HepG2 (cell line): ENCODE measurements at regions not wholly inside any gene's neighbourhood (a gene's known extent, or its start where the extent isn't known, plus 50 kb on each side); places are given as distances from the start of the nearest gene placed in this dataset.

ENCODE experiments used
- ATAC-seq: fragments of 200-7000 bp; cut with Tn5 transposase; 3 replicates; pipeline ENCODE4 v1.9.1; 2020; ENCODE audit warnings: mild to moderate bottlenecking, moderate library complexity
- BruUV-seq: library from RNA; stranded (reverse); fragments of 400-500 nt; replicated peaks from 2 replicates; lab custom pipeline; 2021; lab: Mats Ljungman, UMichigan
- CTCF ChIA-PET: fragments of 300-600 bp; formaldehyde crosslinking; extraction: SDS; loops from one replicate; lab custom pipeline; 2021; ENCODE audit warnings: low total read pairs, inconsistent platforms, low intra/inter-chr PET ratio; lab: Yijun Ruan, JAX
- POLR2A ChIA-PET: fragments of 350-600 bp; sonication (Branson Sonifier 250); formaldehyde crosslinking; loops from one replicate; lab custom pipeline; 2020; ENCODE audit warnings: antibody characterized with exemption, inconsistent platforms; lab: Yijun Ruan, JAX
- DNase-seq: peaks from one replicate; pipeline ENCODE4 v3.0.0-alpha.2; 2015; ENCODE audit warnings: low spot score
- FAIRE-seq: peaks from 3 replicates; lab custom pipeline; 2011; peaks lifted over from hg19 to GRCh38; lab: Jason Lieb, UNC
- H2AFZ ChIP-seq: one replicate; pipeline ENCODE4 v1.6.1; 2011; ENCODE audit warnings: low read length, inconsistent platforms
- H3K27ac ChIP-seq: fragments of 300-600 bp; 3 replicates; pipeline ENCODE4 v1.8.0; 2011; ENCODE audit warnings: mixed run types, mild to moderate bottlenecking, mixed read lengths, low read length, inconsistent platforms; ENCODE audit not compliant: insufficient read depth; ENCODE audit errors: extremely low read length
- H3K27me3 ChIP-seq, 2 experiments: fragments of 200-600 bp in 1 of 2; 2 replicates in 1 of 2; 3 replicates in 1 of 2; pipeline versions ENCODE4 v1.6.0 to v1.8.0; 2011; ENCODE audit warnings: low read length in 2 of 2, mild to moderate bottlenecking in 2 of 2, moderate library complexity in 2 of 2, inconsistent platforms in 1 of 2; ENCODE audit not compliant: insufficient read depth in 2 of 2, control insufficient read depth in 1 of 2
- H3K36me3 ChIP-seq, 2 experiments: fragments of 200-600 bp in 1 of 2; replicated peaks in 1 of 2; 2 replicates in 1 of 2; 3 replicates in 1 of 2; pipeline versions ENCODE4 v1.5.1 to v1.8.0; 2011; ENCODE audit warnings: low read length in 2 of 2, inconsistent platforms in 1 of 2; ENCODE audit not compliant: insufficient read depth in 2 of 2, control insufficient read depth in 1 of 2
- H3K4me1 ChIP-seq: 2 replicates; pipeline ENCODE4 v1.5.1; 2012; ENCODE audit warnings: low read length, inconsistent platforms; ENCODE audit not compliant: insufficient read depth
- H3K4me2 ChIP-seq: 2 replicates; pipeline ENCODE4 v1.6.0; 2011; ENCODE audit warnings: low read depth, low read length, inconsistent platforms
- H3K4me3 ChIP-seq, 3 experiments: fragments of 200-600 bp in 1 of 3; sonication (generic), shearing (Covaris generic) in 1 of 3; replicated peaks in 1 of 3; 2 replicates each; pipeline ENCODE4 v1.5.1; 2011 to 2016; ENCODE audit warnings: low read length in 3 of 3, inconsistent platforms in 2 of 3, low read depth in 2 of 3, mild to moderate bottlenecking in 2 of 3, control low read depth in 1 of 3, mixed read lengths in 1 of 3; ENCODE audit not compliant: insufficient read depth in 1 of 3
- H3K79me2 ChIP-seq: one replicate; pipeline ENCODE4 v1.6.1; 2011; ENCODE audit warnings: low read length, inconsistent platforms; ENCODE audit not compliant: insufficient read depth
- H3K9ac ChIP-seq: 2 replicates; pipeline ENCODE4 v1.6.0; 2011; ENCODE audit warnings: mild to moderate bottlenecking, low read depth, low read length, inconsistent platforms; ENCODE audit not compliant: insufficient read depth
- H3K9me3 ChIP-seq: 2 replicates; pipeline ENCODE4 v1.5.1; 2012; ENCODE audit warnings: mild to moderate bottlenecking, low read length
- H4K20me1 ChIP-seq: 2 replicates; pipeline ENCODE4 v1.6.0; 2011; ENCODE audit warnings: inconsistent platforms, mild to moderate bottlenecking, low read length, moderate library complexity; ENCODE audit not compliant: insufficient read depth
- ARHGAP35 ChIP-seq: sonication (generic); formaldehyde crosslinking; IDR thresholded peaks from 2 replicates; pipeline ENCODE4 v1.9.0; 2022; ENCODE audit warnings: mild to moderate bottlenecking, inconsistent platforms, moderate library complexity, missing genetic modification reagents, borderline replicate concordance
- ATF7 ChIP-seq, 2 experiments: fragments of 450-650 bp in 1 of 2; sonication (generic) in 1 of 2; formaldehyde crosslinking in 1 of 2; IDR thresholded peaks; 2 replicates each; pipeline versions ENCODE4 v1.4.0 to v1.6.1; 2016 to 2020; ENCODE audit warnings: antibody characterized with exemption in 1 of 2, mild to moderate bottlenecking in 1 of 2, missing genetic modification reagents in 1 of 2
- CEBPB ChIP-seq: IDR thresholded peaks from 2 replicates; pipeline ENCODE4 v1.6.1; 2011; ENCODE audit warnings: low read depth, low read length, improper control_type of control experiment, borderline replicate concordance
- CREB1 ChIP-seq, 2 experiments: fragments of 450-650 bp in 1 of 2; IDR thresholded peaks; 2 replicates each; pipeline ENCODE4 v1.6.1; 2016 to 2017; ENCODE audit warnings: control low read depth in 1 of 2, mild to moderate bottlenecking in 1 of 2, missing compliant biosample characterization in 1 of 2, missing genetic modification characterization in 1 of 2
- FOXC1 ChIP-seq: sonication (generic); formaldehyde crosslinking; IDR thresholded peaks from 2 replicates; pipeline ENCODE4 v1.8.0; 2022; ENCODE audit warnings: mild to moderate bottlenecking, missing genetic modification reagents, borderline replicate concordance
- GABPA ChIP-seq, 2 experiments: IDR thresholded peaks; 2 replicates each; pipeline ENCODE4 v1.6.1; 2011 to 2016; ENCODE audit warnings: low read depth in 2 of 2, low read length in 1 of 2, missing biosample characterization in 1 of 2, missing genetic modification characterization in 1 of 2
- HNRNPUL1 ChIP-seq: fragments of 200-400 bp; formaldehyde crosslinking; IDR thresholded peaks from 2 replicates; pipeline ENCODE4 v1.6.1; 2017; ENCODE audit warnings: low read depth, mild to moderate bottlenecking, low read length, moderate library complexity
- KDM3A ChIP-seq: IDR thresholded peaks from 2 replicates; pipeline ENCODE4 v1.6.1; 2018; ENCODE audit warnings: low read depth, missing compliant biosample characterization
- SRF ChIP-seq: IDR thresholded peaks from 2 replicates; pipeline ENCODE4 v1.6.1; 2011; ENCODE audit warnings: mild to moderate bottlenecking, low read depth, low read length, moderate library complexity
- YEATS4 ChIP-seq: sonication (generic); formaldehyde crosslinking; IDR thresholded peaks from 2 replicates; pipeline ENCODE4 v1.4.0; 2020; ENCODE audit warnings: missing genetic modification reagents, borderline replicate concordance
- ZC3H4 ChIP-seq: sonication (generic); formaldehyde crosslinking; IDR thresholded peaks from 2 replicates; pipeline ENCODE4 v1.4.0; 2020; ENCODE audit warnings: missing genetic modification reagents, borderline replicate concordance
- ZFYVE20 ChIP-seq: sonication (generic); formaldehyde crosslinking; IDR thresholded peaks from 2 replicates; pipeline ENCODE4 v1.8.0; 2023; ENCODE audit warnings: low read depth, mild to moderate bottlenecking, moderate library complexity, missing genetic modification reagents, borderline replicate concordance
- ZNF207 ChIP-seq: fragments of 450-650 bp; IDR thresholded peaks from 2 replicates; pipeline ENCODE4 v1.6.1; 2016; ENCODE audit warnings: antibody characterized with exemption, borderline replicate concordance
- ZNF333 ChIP-seq: sonication (generic); formaldehyde crosslinking; IDR thresholded peaks from 2 replicates; pipeline ENCODE4 v1.4.0; 2020; ENCODE audit warnings: mild to moderate bottlenecking, missing genetic modification reagents, borderline replicate concordance
- ZNF33B ChIP-seq: sonication (generic); formaldehyde crosslinking; IDR thresholded peaks from 2 replicates; pipeline ENCODE4 v1.5.1; 2020; ENCODE audit warnings: mild to moderate bottlenecking, missing genetic modification reagents
- ZNF597 ChIP-seq: sonication (generic); formaldehyde crosslinking; IDR thresholded peaks from 2 replicates; pipeline ENCODE4 v1.5.0; 2020; ENCODE audit warnings: missing genetic modification reagents
- ZNF678 ChIP-seq: sonication (generic); formaldehyde crosslinking; IDR thresholded peaks from 2 replicates; pipeline ENCODE4 v1.4.0; 2020; ENCODE audit warnings: mild to moderate bottlenecking, missing genetic modification reagents
- WGBS: methylation state at CpG from one replicate; pipeline ENCODE4 v1.1.6; 2017; ENCODE audit warnings: low lambda C conversion rate; 5-methylcytosine and 5-hydroxymethylcytosine counted together
- in situ Hi-C: cut with HindIII; loops from 2 replicates; pipeline ENCODE4 v1.10.0; 2017; ENCODE audit warnings: low pct_unique_long_range_greater_than_20kb; ENCODE audit not compliant: extremely low pct_ligation_motif_present
- intact Hi-C: fragments of 100-400 bp; cut with micrococcal nuclease; formaldehyde crosslinking; loops from one replicate; pipeline ENCODE4 v1.10.0; 2022; ENCODE audit not compliant: unreplicated experiment
- TF ChIP-seq, protein P1 (sequence below): sonication (generic); formaldehyde crosslinking; IDR thresholded peaks from 2 replicates; pipeline ENCODE4 v1.8.0; 2023; ENCODE audit warnings: mild to moderate bottlenecking, missing genetic modification reagents

DNA sequence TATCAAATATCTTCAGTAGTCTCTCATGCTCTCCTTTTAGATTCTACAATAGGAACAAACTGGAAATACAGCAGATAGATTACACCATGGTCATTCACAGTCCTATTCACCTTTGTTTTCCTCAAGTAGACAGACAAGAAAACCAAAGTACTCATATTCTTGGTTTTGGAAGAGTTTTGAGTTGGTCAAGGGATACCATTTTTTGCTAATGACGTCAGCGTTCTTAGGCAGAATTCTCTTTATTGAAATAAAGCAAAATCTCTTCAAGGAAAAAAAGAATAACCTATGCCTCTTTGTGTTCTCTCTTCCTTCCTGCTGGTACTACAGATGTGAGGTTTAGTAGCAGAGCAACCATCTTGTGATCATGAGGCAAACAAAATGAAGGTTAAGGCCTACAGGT is 268.3 kb upstream of the PDZRN3 start:
- no peak overlapping the region for H3K4me3 ChIP-seq
- ChIA-PET POLR2A (no interaction called here), CTCF (no interaction called here)
- H4K20me1 ChIP-seq, result no peaks in the 10 kb centered on the region
- H3K4me2 ChIP-seq, result no peak overlapping the region
- no peak overlapping the region for H2AFZ ChIP-seq
- no peak overlapping the region for H3K27ac ChIP-seq
- H3K4me1 ChIP-seq, result no peaks in the 10 kb centered on the region
- TF ChIP-seq CREB1 (IDR thresholded peaks at IDR 0.05), result peak; percentile 84
- no peak for TF ChIP-seq CREB1 (CRISPR knock-in tag; IDR thresholded peaks at IDR 0.05)
- TF ChIP-seq ATF7 (IDR thresholded peaks at IDR 0.05), result peak; percentile 92
- no peak for TF ChIP-seq ATF7 (CRISPR knock-in tag; IDR thresholded peaks at IDR 0.05)
- TF ChIP-seq ZNF678 (CRISPR knock-in tag), result no peak
- TF ChIP-seq, all 625 proteins: peak for 2
- Histone ChIP-seq H3K27me3 (no peaks in the 10 kb centered on the region), H3K79me2 (no peaks in the 10 kb centered on the region), H3K36me3 (no peaks in the 10 kb centered on the region), H3K9ac (no peak overlapping the region), H3K9me3 (0 out of 2 replicates have a peak, but pooled peaks cover 4% of the 10 kb centered on the region)
- no peak for ATAC-seq
- FAIRE-seq, result no peak
- BruUV-seq, result no TSS peak
- no peak for DNase-seq
- in situ Hi-C loops (no loop called here), intact Hi-C loops (no loop called here)
- WGBS, result 0% methylated on average over 2 of the region's 2 CpGs

- no peak overlapping the region for H3K9ac ChIP-seq
- no peak overlapping the region for H3K27ac ChIP-seq
- H3K4me2 ChIP-seq, result no peak overlapping the region
- ChIA-PET POLR2A (no interaction called here), CTCF (no interaction called here)
- no peaks in the 10 kb centered on the region for H3K4me1 ChIP-seq
- no peak for ATAC-seq
- 0% methylated on average over 1 of the region's 1 CpG for WGBS
- H3K27me3 ChIP-seq, result no peaks in the 10 kb centered on the region
- TF ChIP-seq YEATS4 (CRISPR knock-in tag) (no peak), SRF (no peak), CEBPB (no peak), ARHGAP35 (no peak), ZNF333 (CRISPR knock-in tag) (no peak), HNRNPUL1 (no peak), KDM3A (CRISPR knock-in tag) (no peak), ZNF207 (no peak), ZNF33B (CRISPR knock-in tag) (no peak), ZC3H4 (CRISPR knock-in tag) (no peak), GABPA (IDR thresholded peaks at IDR 0.05; ENCODE audit: low read depth, low read length) (no peak), GABPA (CRISPR knock-in tag; IDR thresholded peaks at IDR 0.05; ENCODE audit: low read depth) (no peak), ZFYVE20 (CRISPR knock-in tag) (no peak), FOXC1 (CRISPR knock-in tag) (no peak), ZNF597 (CRISPR knock-in tag) (no peak)
- TF ChIP-seq, protein P1, sequence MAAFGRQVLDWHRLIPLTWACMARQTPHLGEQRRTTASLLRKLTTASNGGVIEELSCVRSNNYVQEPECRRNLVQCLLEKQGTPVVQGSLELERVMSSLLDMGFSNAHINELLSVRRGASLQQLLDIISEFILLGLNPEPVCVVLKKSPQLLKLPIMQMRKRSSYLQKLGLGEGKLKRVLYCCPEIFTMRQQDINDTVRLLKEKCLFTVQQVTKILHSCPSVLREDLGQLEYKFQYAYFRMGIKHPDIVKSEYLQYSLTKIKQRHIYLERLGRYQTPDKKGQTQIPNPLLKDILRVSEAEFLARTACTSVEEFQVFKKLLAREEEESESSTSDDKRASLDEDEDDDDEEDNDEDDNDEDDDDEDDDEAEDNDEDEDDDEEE (CRISPR knock-in tag), result no peak
- no peaks in the 10 kb centered on the region for H3K79me2 ChIP-seq
- no peak overlapping the region for H2AFZ ChIP-seq
- no peaks in the 10 kb centered on the region for H3K36me3 ChIP-seq
- FAIRE-seq, result no peak
- no peak overlapping the region for H3K4me3 ChIP-seq
- no peak for DNase-seq
- no TSS peak for BruUV-seq
- intact Hi-C loops (no loop called here), in situ Hi-C loops (no loop called here)
- H4K20me1 ChIP-seq, result no peaks in the 10 kb centered on the region
- 0 out of 2 replicates have a peak, but pooled peaks cover 4% of the 10 kb centered on the region for H3K9me3 ChIP-seq
Measured at GRCh38 chr3:73885862-73886261, 261.1 kb upstream of the PDZRN3 start.
